ENCODE measurements at regions not wholly inside any gene's neighbourhood (a gene's known extent, or its start where the extent isn't known, plus 50 kb on each side); places are given as distances from the start of the nearest gene placed in this dataset.

- TF ChIP-seq EZH2 (IDR thresholded peaks at IDR 0.05; ENCODE audit: insufficient read depth, poor library complexity, severe bottlenecking) (no peak), EZH2phosphoT487 (IDR thresholded peaks at IDR 0.05; ENCODE audit: insufficient read depth, low read depth) (no peak)
These were observed 146.7 kb upstream of the VRK2 start for GRCh38 chr2:57899898-57900297.

Measured in GM23248 (cell line).